Thyroid gland (tissue), 4 donors: ENCODE measurements at regions not wholly inside any gene's neighbourhood (a gene's known extent, or its start where the extent isn't known, plus 50 kb on each side); places are given as distances from the start of the nearest gene placed in this dataset.

ENCODE experiments used
- CTCF ChIP-seq, 6 experiments: fragments of 200-600 bp in 3 of 6; fragments of 450-650 bp in 3 of 6; sonication (generic) in 3 of 6; IDR thresholded peaks; one replicate each; pipeline ENCODE4 v1.5.1; 2016 to 2019; ENCODE audit warnings: antibody characterized with exemption in 6 of 6, mild to moderate bottlenecking in 2 of 6, inconsistent platforms in 1 of 6, moderate library complexity in 1 of 6
- POLR2A ChIP-seq, 2 donors: fragments of 450-650 bp; IDR thresholded peaks; one replicate each; pipeline ENCODE4 v1.6.1; 2017; ENCODE audit warnings: antibody characterized with exemption in 2 of 2, mild to moderate bottlenecking in 2 of 2, moderate library complexity in 1 of 2

- TF ChIP-seq CTCF (IDR thresholded peaks at IDR 0.05) (no peak), POLR2A (IDR thresholded peaks at IDR 0.05) (no peak)
These were observed 72.6 kb upstream of the ZNF184 start for GRCh38 chr6:27545271-27546046.
